Kasumi-1 (cell line): ENCODE measurements at regions not wholly inside any gene's neighbourhood (a gene's known extent, or its start where the extent isn't known, plus 50 kb on each side); places are given as distances from the start of the nearest gene placed in this dataset.
A peak's percentile ranks its signal among the peaks of the same experiment; 100 is the strongest.

ENCODE experiments used
- DNase-seq, 2 experiments: peaks; one replicate each; lab custom pipeline; 2025; lab: John Stamatoyannopoulos, UW

GRCh38 chr13:90532861-90533492 lies 814.5 kb upstream of the MIR17HG start:
- no peak for DNase-seq

GRCh38 chr13:90533866-90534265 lies 813.6 kb upstream of the MIR17HG start:
- no peak for DNase-seq

- DNase-seq: no peak
Measured at GRCh38 chr13:90534617-90535370, 812.7 kb upstream of the MIR17HG start.

- DNase-seq: no peak
Measured at GRCh38 chr13:90535421-90535820, 812.1 kb upstream of the MIR17HG start.

- DNase-seq: no peak
Measured at GRCh38 chr13:90538063-90538462, 809.4 kb upstream of the MIR17HG start.

GRCh38 chr13:90541346-90541745 lies 806.1 kb upstream of the MIR17HG start:
- DNase-seq: no peak

GRCh38 chr13:90542959-90543505 lies 804.5 kb upstream of the MIR17HG start:
- no peak for DNase-seq

GRCh38 chr13:90545070-90545840 lies 802.2 kb upstream of the MIR17HG start:
- peak; percentile 3 to 6 for DNase-seq

- no peak for DNase-seq
Measured at GRCh38 chr13:90547272-90547790, 800.2 kb upstream of the MIR17HG start.

GRCh38 chr13:90551253-90551652 lies 796.2 kb upstream of the MIR17HG start:
- DNase-seq: no peak

GRCh38 chr13:90552702-90553101 lies 794.8 kb upstream of the MIR17HG start:
- DNase-seq: no peak

- DNase-seq: no peak
Measured at GRCh38 chr13:90553159-90553558, 794.3 kb upstream of the MIR17HG start.

- DNase-seq: no peak
Measured at GRCh38 chr13:90557626-90558025, 789.9 kb upstream of the MIR17HG start.

- no peak for DNase-seq
Measured at GRCh38 chr13:90562443-90562842, 785.0 kb upstream of the MIR17HG start.

GRCh38 chr13:90564096-90564495 lies 783.4 kb upstream of the MIR17HG start:
- no peak for DNase-seq

GRCh38 chr13:90564566-90564965 lies 782.9 kb upstream of the MIR17HG start:
- DNase-seq: no peak

- no peak for DNase-seq
Measured at GRCh38 chr13:90565985-90566713, 781.3 kb upstream of the MIR17HG start.

GRCh38 chr13:90568165-90568564 lies 779.3 kb upstream of the MIR17HG start:
- no peak for DNase-seq

GRCh38 chr13:90576067-90576466 lies 771.4 kb upstream of the MIR17HG start:
- no peak for DNase-seq

GRCh38 chr13:90577726-90578125 lies 769.8 kb upstream of the MIR17HG start:
- DNase-seq: peak; percentile 12 to 22

GRCh38 chr13:90585392-90585791 lies 762.1 kb upstream of the MIR17HG start:
- no peak for DNase-seq
